GM13977 (cell line): ENCODE measurements at regions not wholly inside any gene's neighbourhood (a gene's known extent, or its start where the extent isn't known, plus 50 kb on each side); places are given as distances from the start of the nearest gene placed in this dataset.
"Not testable (repeated sequence)": the region's sequence is repeated elsewhere in the genome, so short reads cannot be mapped to it uniquely, and the experiment has no call there.

Experiments
- DNase-seq: peaks from one replicate; pipeline ENCODE4 v3.0.0; 2012; ENCODE audit warnings: low spot score
- in situ Hi-C: fragments of 300-500 bp; cut with MboI; formaldehyde crosslinking; loops from one replicate; pipeline ENCODE4 v1.12.0; 2022; ENCODE audit warnings: low sequenced_read_pairs, low pct_unique_long_range_greater_than_20kb, mixed read lengths, inconsistent platforms; ENCODE audit not compliant: unreplicated experiment
- TF ChIP-seq, protein P1 (sequence below): IDR thresholded peaks from 2 replicates; pipeline ENCODE4 v1.5.1; 2012; ENCODE audit warnings: mild to moderate bottlenecking, control low read depth; ENCODE audit not compliant: insufficient read depth; ENCODE audit errors: extremely low read depth, missing control alignments

DNA sequence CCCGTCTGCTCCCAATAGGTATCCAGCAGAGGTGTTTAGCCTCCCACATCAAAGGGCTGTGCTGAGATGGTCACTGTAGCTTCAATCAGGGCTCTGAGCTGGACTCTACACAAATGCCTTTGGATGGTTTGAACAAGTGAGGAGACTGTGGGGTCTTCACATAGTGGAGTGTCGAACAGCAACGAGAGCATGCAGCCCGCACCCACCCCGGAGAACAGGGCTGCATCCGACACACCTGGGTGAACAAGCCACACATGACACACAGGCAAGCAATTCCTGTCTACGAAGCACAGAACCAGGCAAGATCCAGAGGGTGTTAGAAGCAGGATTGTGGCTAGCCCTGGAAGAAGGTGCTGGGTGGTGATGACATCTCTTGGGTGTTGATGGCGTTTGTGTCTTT is 58.0 kb upstream of the FGF3 start:
- in situ Hi-C loops: no loop called here
- TF ChIP-seq, protein P1, sequence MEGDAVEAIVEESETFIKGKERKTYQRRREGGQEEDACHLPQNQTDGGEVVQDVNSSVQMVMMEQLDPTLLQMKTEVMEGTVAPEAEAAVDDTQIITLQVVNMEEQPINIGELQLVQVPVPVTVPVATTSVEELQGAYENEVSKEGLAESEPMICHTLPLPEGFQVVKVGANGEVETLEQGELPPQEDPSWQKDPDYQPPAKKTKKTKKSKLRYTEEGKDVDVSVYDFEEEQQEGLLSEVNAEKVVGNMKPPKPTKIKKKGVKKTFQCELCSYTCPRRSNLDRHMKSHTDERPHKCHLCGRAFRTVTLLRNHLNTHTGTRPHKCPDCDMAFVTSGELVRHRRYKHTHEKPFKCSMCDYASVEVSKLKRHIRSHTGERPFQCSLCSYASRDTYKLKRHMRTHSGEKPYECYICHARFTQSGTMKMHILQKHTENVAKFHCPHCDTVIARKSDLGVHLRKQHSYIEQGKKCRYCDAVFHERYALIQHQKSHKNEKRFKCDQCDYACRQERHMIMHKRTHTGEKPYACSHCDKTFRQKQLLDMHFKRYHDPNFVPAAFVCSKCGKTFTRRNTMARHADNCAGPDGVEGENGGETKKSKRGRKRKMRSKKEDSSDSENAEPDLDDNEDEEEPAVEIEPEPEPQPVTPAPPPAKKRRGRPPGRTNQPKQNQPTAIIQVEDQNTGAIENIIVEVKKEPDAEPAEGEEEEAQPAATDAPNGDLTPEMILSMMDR: no peak
- DNase-seq: no peak

DNA sequence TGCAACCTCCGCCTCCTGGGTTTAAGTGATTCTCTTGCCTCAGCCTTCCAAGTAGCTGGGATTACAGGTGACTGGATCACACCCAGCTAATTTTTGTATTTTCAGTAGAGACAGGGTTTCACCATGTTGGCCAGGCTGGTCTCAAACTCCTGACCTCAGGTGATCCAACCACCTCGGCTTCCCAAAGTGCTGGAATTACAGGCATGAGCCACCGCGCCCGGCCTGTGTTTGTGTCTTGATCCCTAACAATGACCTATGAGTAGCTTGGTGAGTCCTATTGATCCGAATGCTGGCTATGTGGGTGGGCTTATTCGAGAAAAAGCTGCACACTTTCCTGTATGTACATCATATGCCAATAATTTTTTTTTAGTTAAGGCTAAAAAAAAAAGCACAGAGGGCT is 58.5 kb upstream of the FGF3 start:
- in situ Hi-C loops, DNase-seq: not testable (repeated sequence)

DNA sequence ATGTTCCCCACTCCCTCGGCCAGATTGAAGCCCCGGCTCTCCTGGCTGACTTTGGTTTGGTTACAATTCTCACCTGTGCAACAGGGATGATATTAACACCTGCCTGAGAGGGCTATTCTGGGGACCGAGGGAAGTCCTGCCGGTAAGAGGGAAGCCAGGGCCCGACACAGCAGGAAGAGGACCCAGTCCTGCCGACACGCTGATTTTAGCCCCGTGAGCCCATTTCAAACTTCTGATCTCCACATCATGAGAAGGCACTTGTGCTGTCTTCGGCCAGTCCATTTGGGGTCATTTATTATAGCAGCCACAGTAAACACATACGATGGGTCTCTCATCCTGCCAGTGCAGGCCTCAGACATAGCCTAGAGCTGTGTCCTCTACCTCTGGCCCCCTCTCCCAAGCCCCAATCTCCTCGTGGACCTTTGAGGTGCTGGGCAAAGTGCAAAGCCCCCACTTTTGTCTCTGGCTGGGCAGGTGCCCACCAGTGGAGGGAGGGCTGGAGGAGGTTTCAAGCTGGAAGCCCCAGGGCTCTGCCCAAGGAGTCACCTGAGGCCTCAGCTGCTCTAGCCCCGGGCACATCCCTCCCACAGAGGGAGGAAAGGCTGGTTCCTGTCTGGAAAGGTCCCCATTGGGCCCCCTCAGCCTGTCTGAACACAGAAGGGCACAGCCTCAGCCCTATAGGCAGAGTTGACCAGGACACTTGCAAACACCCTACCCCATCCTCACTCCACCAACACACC is 59.1 kb upstream of the FGF3 start:
- no peak for DNase-seq
- TF ChIP-seq, protein P1: no peak
- in situ Hi-C loops: no loop called here

DNA sequence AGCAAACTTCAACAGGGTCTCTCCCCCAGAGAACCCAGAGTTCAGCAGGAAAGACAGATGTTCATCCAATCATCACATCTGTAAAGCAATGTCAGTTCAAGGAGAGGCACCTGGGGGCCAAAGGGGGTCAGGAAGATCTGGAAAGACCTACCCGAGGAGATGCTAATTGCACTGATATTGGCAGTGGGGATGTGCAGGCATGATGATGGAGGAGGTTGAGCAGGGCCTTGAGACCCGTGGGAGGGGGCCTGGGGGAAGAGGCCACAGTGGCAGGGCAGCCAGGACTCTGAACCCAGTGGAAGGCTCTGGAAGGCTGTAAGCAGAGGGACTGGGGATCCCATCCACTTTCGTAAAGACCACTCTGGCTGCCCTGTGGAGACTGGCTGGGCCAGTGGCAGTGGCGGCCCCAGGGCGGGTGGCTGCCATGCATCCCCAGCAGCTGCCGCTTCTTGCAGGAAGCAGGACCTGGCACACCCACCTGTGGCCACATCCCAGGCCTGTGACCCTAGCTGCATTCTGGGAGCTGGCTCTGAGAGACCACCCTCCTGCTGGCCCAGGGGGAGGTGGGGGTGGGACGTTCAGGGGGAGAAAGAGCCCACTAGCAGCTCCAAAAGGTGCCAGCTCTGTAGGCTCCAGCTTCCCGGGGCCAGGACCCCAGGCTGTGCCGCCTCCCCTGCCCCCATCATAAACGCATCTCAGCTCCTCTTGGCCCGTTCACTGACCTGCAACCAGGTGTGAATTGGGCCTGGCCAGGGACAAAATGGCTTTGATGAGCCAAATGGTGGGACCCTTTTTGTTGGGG is 59.9 kb upstream of the FGF3 start:
- no peak for DNase-seq
- in situ Hi-C loops: no loop called here
- TF ChIP-seq, protein P1: no peak

DNA sequence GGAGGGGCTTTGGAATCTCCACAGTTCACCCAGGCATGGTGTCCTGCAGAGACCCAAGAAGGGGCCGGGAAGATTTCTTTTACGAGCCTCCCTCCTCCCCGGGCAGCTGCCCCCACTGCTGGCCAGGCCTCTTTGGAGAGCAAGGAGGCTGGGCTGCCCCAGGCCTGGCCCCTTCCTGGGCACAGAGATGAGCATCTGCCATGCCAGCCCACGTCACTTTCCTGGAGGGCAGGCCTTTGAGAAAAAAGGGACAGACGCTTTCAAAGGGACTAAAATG is 60.5 kb upstream of the FGF3 start:
- TF ChIP-seq, protein P1: no peak
- DNase-seq: no peak
- in situ Hi-C loops: no loop called here

DNA sequence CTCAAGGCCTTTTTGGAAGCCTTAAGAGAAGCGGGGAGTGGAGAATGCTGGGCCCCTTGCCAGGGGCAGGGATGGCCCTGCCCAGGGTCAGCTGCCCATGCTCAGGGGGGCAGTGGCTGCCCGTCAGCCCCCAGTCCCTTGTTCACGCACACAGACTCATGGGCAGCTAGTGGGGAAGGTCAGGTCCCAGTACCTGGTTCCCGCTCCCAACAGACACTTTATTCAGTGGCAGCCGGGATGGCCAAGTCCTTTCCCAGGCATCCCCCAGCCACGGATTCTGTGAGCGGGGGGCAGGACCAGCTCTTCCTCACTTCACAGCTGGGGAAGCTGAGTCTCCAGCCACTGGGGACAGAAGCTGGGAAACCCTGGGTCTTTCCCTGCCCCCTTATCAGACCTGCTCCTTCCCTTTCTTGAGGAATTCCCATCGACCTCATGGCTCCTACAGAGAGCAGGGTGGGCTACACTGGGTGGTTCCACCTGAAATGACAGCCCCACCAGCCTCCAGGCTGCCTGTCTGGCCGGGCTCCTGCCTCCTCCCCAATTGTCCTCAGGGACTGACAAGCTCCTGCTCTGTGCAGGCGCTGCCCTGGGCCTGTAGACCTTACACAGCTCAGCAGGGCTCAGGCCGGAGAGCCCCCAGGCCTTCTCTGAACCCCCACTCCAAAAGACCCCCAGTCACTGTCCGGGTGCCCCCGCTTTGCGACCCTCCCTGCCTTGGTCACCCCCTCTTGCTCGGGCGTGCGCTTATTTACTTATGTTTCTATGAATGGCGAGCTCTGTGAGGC is 61.0 kb upstream of the FGF3 start:
- in situ Hi-C loops: no loop called here
- TF ChIP-seq, protein P1: no peak
- DNase-seq: no peak

DNA sequence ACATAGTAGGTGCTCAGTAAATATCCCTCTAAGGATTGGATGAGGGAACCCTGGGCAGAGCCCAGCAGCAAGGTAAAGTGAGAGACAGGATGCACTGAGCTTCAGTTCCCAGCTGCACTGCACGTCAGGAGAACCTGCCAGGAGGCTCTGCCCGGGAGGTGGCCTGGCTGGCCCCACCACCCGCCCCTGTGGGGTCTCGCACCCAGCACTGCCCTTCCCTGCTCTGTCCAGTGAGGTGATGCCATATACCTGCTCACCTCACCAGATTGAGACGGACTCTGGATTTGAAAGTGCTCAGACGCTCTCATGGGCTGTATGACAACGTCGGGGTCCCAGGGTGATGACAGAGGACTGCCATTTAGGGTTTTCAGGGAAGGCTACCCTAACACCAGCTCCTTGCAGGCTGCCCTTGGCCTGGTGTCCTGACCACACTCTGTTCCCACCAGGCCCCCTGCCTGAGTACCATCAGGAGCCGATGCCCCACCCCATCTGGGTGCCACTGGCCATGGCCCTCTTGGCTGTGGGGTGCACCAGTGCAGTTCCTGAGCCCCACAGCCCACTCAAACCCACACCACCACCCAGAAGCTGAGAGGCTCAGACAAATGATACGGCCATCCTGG is 61.7 kb upstream of the FGF3 start:
- no peak for DNase-seq
- in situ Hi-C loops: no loop called here
- TF ChIP-seq, protein P1: no peak
